Smooth muscle cell (in vitro differentiated cells): ENCODE measurements at regions not wholly inside any gene's neighbourhood (a gene's known extent, or its start where the extent isn't known, plus 50 kb on each side); places are given as distances from the start of the nearest gene placed in this dataset.

ENCODE experiments used
- DNase-seq: peaks from one replicate; lab custom pipeline; 2025; ENCODE audit not compliant: unreplicated experiment; lab: John Stamatoyannopoulos, UW
- H2AFZ ChIP-seq: fragments of 200-600 bp; sonication (generic); 2 replicates; pipeline ENCODE4 v1.6.0; 2016; ENCODE audit warnings: antibody characterized with exemption, low read depth, mild to moderate bottlenecking
- H3F3A ChIP-seq: fragments of 200-600 bp; sonication (generic); 2 replicates; pipeline ENCODE4 v1.6.0; 2017; ENCODE audit warnings: antibody characterized with exemption, low read depth
- H3K27ac ChIP-seq: fragments of 200-600 bp; sonication (generic); 2 replicates; pipeline ENCODE4 v1.5.1; 2016; ENCODE audit warnings: low read depth, mild to moderate bottlenecking
- H3K27me3 ChIP-seq: fragments of 200-600 bp; sonication (generic); 2 replicates; pipeline ENCODE4 v1.6.1; 2016; ENCODE audit warnings: low read depth, mild to moderate bottlenecking
- H3K36me3 ChIP-seq: fragments of 200-600 bp; sonication (generic); 2 replicates; pipeline ENCODE4 v1.5.1; 2016; ENCODE audit warnings: low read depth
- H3K4me1 ChIP-seq: fragments of 200-600 bp; sonication (generic); 2 replicates; pipeline ENCODE4 v1.5.1; 2016; ENCODE audit warnings: low read depth
- H3K4me2 ChIP-seq: fragments of 200-600 bp; sonication (generic); 2 replicates; pipeline ENCODE4 v1.6.0; 2016; ENCODE audit warnings: mild to moderate bottlenecking
- H3K4me3 ChIP-seq: fragments of 200-600 bp; sonication (generic); 2 replicates; pipeline ENCODE4 v1.5.1; 2016; ENCODE audit warnings: mild to moderate bottlenecking
- H3K79me2 ChIP-seq: fragments of 200-600 bp; sonication (generic); 2 replicates; pipeline ENCODE4 v1.6.0; 2016; ENCODE audit warnings: low read depth, mild to moderate bottlenecking
- H3K9ac ChIP-seq: fragments of 200-600 bp; sonication (generic); 2 replicates; pipeline ENCODE4 v1.6.0; 2016; ENCODE audit warnings: low read depth
- H3K9me3 ChIP-seq: fragments of 200-600 bp; sonication (generic); replicated peaks from 2 replicates; pipeline ENCODE4 v1.5.1; 2016; ENCODE audit warnings: low read depth
- H4K20me1 ChIP-seq: fragments of 200-600 bp; sonication (generic); 2 replicates; pipeline ENCODE4 v1.6.0; 2016; ENCODE audit warnings: low read depth
- WGBS: methylation state at CpG from one replicate; pipeline ENCODE4 v1.1.7; 2016; ENCODE audit warnings: low lambda C conversion rate; 5-methylcytosine and 5-hydroxymethylcytosine counted together
- TF ChIP-seq, protein P1 (sequence below): fragments of 200-600 bp; sonication (generic); IDR thresholded peaks from 2 replicates; pipeline ENCODE4 v1.5.1; 2017; ENCODE audit warnings: borderline replicate concordance, mild to moderate bottlenecking, antibody characterized with exemption; ENCODE audit not compliant: insufficient read depth, poor library complexity, severe bottlenecking

GRCh38 chr6:163741743-163742363 is 327.3 kb downstream of the QKI start:
- H3K9me3 ChIP-seq = no peaks in the 10 kb centered on the region
- no peaks in the 10 kb centered on the region for H3K27me3 ChIP-seq
- H2AFZ ChIP-seq = no peak overlapping the region
- no peak for DNase-seq
- H3K27ac ChIP-seq = no peak overlapping the region
- no peaks in the 10 kb centered on the region for H3K79me2 ChIP-seq
- no peaks in the 10 kb centered on the region for H3K36me3 ChIP-seq
- H3K9ac ChIP-seq = no peak overlapping the region
- TF ChIP-seq, protein P1, sequence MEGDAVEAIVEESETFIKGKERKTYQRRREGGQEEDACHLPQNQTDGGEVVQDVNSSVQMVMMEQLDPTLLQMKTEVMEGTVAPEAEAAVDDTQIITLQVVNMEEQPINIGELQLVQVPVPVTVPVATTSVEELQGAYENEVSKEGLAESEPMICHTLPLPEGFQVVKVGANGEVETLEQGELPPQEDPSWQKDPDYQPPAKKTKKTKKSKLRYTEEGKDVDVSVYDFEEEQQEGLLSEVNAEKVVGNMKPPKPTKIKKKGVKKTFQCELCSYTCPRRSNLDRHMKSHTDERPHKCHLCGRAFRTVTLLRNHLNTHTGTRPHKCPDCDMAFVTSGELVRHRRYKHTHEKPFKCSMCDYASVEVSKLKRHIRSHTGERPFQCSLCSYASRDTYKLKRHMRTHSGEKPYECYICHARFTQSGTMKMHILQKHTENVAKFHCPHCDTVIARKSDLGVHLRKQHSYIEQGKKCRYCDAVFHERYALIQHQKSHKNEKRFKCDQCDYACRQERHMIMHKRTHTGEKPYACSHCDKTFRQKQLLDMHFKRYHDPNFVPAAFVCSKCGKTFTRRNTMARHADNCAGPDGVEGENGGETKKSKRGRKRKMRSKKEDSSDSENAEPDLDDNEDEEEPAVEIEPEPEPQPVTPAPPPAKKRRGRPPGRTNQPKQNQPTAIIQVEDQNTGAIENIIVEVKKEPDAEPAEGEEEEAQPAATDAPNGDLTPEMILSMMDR = no peak
- no peaks in the 10 kb centered on the region for H3F3A ChIP-seq
- H3K4me1 ChIP-seq = peaks cover 10% of the 10 kb centered on the region
- H4K20me1 ChIP-seq = no peaks in the 10 kb centered on the region
- no peak overlapping the region for H3K4me3 ChIP-seq
- H3K4me2 ChIP-seq = no peak overlapping the region
- 85% methylated on average over 17 of the region's 17 CpGs for WGBS

GRCh38 chr6:163741342-163741741 is 326.8 kb downstream of the QKI start:
- Histone ChIP-seq H3K79me2 (no peaks in the 10 kb centered on the region), H3K27me3 (no peaks in the 10 kb centered on the region), H3K9ac (no peak overlapping the region), H4K20me1 (no peaks in the 10 kb centered on the region), H3K36me3 (no peaks in the 10 kb centered on the region), H3K4me3 (no peak overlapping the region), H2AFZ (no peak overlapping the region), H3K27ac (no peak overlapping the region), H3K9me3 (no peaks in the 10 kb centered on the region), H3K4me2 (no peak overlapping the region), H3F3A (no peaks in the 10 kb centered on the region), H3K4me1 (peaks cover 10% of the 10 kb centered on the region)
- TF ChIP-seq, protein P1 = no peak
- WGBS = 95% methylated on average over 5 of the region's 5 CpGs
- no peak for DNase-seq

GRCh38 chr6:163739966-163740365 is 325.4 kb downstream of the QKI start:
- Histone ChIP-seq H3K9me3 (no peaks in the 10 kb centered on the region), H3K27ac (no peak overlapping the region), H3K36me3 (no peaks in the 10 kb centered on the region), H2AFZ (no peak overlapping the region), H4K20me1 (no peaks in the 10 kb centered on the region), H3K4me1 (no peaks in the 10 kb centered on the region), H3K79me2 (no peaks in the 10 kb centered on the region), H3F3A (no peaks in the 10 kb centered on the region), H3K4me2 (no peak overlapping the region), H3K27me3 (no peaks in the 10 kb centered on the region), H3K9ac (no peak overlapping the region), H3K4me3 (no peak overlapping the region)
- DNase-seq = no peak
- 83% methylated on average over 4 of the region's 4 CpGs for WGBS
- TF ChIP-seq, protein P1 = no peak

DNA sequence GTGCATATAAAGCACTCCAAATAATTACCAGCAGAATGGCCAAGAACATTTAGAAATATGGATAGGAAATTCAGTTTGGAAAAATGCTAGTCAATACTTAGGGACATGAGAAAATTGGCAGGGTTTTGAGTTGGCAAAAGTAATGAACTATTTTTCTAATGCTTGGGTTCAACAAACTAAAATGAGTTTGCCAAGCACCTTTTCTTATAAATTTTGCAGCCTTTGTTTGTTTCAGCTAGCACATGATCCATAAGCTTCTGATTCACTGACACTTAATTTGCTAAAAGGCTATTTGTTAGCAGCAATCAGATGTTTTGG is 324.8 kb downstream of the QKI start:
- H4K20me1 ChIP-seq = no peaks in the 10 kb centered on the region
- H3K4me2 ChIP-seq = no peak overlapping the region
- H3K9ac ChIP-seq = no peak overlapping the region
- H3K9me3 ChIP-seq = no peaks in the 10 kb centered on the region
- H3K36me3 ChIP-seq = no peaks in the 10 kb centered on the region
- H3K27me3 ChIP-seq = no peaks in the 10 kb centered on the region
- no peaks in the 10 kb centered on the region for H3F3A ChIP-seq
- no peak overlapping the region for H3K4me3 ChIP-seq
- no peak overlapping the region for H3K27ac ChIP-seq
- TF ChIP-seq, protein P1 = no peak
- H3K4me1 ChIP-seq = no peaks in the 10 kb centered on the region
- no peaks in the 10 kb centered on the region for H3K79me2 ChIP-seq
- no peak for DNase-seq
- H2AFZ ChIP-seq = no peak overlapping the region
